GM12878 (cell line): ENCODE measurements at regions not wholly inside any gene's neighbourhood (a gene's known extent, or its start where the extent isn't known, plus 50 kb on each side); places are given as distances from the start of the nearest gene placed in this dataset.

ENCODE experiments used
- BCL3 ChIP-seq: IDR thresholded peaks from 2 replicates; pipeline ENCODE4 v1.6.1; 2011; ENCODE audit warnings: borderline replicate concordance, low read depth, mild to moderate bottlenecking, moderate library complexity, low read length; ENCODE audit not compliant: insufficient read depth, poor library complexity, severe bottlenecking
- ESRRA ChIP-seq: IDR thresholded peaks from 2 replicates; pipeline ENCODE4 v1.6.1; 2012; ENCODE audit warnings: mild to moderate bottlenecking, low read length, improper control_type of control experiment
- EZH2 ChIP-seq: IDR thresholded peaks from 2 replicates; pipeline ENCODE4 v1.6.1; 2012; ENCODE audit warnings: low read depth, mild to moderate bottlenecking, control low read depth, inconsistent platforms, low read length, borderline replicate concordance; ENCODE audit not compliant: control insufficient read depth
- TF ChIP-seq, protein P1 (sequence below): IDR thresholded peaks from 2 replicates; pipeline ENCODE4 v1.6.1; 2012; ENCODE audit warnings: low read depth, low read length, improper control_type of control experiment

DNA sequence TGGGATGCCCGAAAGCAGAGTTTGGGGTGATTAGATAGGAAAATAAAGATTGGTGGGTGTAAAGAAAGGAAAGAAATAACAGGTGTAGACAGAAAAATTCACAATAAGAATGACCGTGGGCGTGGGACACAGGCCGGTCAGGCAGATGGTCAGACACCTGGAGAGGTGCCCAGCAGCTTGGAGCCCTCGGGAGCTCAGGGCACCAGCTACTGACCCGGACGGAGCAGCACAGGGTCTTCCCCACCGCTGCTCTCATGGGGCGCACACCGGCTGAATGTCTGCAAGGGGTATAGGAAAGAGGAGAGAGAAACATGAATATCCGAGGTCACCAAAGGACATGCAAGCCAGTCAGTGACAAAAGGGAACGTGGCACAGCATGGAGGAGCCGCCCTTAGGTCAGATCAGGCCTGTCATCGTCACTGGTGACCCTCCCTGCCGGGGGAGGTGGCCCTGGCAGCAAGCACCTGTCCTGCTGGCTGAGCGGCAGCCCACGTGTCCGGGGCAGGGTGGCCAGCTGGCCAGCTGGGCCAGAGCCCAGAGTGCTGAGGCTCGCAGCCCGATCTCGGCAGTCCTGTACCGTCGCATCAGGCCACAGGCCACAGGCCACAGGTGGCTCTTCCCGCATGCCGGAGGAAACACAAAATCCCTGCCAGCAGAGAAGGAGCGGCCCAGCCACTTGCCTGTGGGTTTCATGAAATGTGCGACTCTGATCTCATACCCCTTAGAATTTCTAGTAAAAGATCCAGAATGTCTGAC, 112.0 kb upstream of the NDUFV2 start:
- TF ChIP-seq BCL3 (no peak), ESRRA (no peak), EZH2 (no peak)
- TF ChIP-seq, protein P1, sequence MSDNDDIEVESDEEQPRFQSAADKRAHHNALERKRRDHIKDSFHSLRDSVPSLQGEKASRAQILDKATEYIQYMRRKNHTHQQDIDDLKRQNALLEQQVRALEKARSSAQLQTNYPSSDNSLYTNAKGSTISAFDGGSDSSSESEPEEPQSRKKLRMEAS, result no peak
